Embryonic facial prominence (tissue), 1 donor: ENCODE measurements at regions not wholly inside any gene's neighbourhood (a gene's known extent, or its start where the extent isn't known, plus 50 kb on each side); places are given as distances from the start of the nearest gene placed in this dataset.

Source experiments
- DNase-seq: peaks from one replicate; pipeline ENCODE4 v3.0.0-alpha.2; 2016; ENCODE audit errors: extremely low spot score

GRCh38 chr12:58139894-58140293, 198.5 kb downstream of the ATP23 start:
- DNase-seq: no peak

- no peak for DNase-seq
Observed at GRCh38 chr12:58140395-58140794, 199.0 kb downstream of the ATP23 start.

DNA sequence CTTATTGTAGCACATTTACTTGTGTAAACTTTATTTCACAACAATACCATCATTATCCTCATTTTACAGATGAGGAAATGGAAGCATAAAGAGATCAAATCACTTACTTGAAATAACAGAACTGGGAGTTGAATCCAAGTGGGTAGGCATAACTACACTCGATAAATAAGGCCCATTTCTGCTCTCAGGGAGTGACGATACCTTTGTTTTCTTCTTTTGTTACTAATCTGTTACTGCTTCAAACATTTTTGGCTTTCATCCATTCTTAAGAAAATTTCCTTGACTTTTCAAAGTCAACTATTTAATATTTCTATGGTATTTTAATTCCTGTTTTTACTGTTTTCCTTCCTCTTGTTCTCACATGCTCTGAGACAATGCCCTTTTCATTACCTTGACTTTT, 201.6 kb downstream of the ATP23 start:
- DNase-seq: no peak

DNA sequence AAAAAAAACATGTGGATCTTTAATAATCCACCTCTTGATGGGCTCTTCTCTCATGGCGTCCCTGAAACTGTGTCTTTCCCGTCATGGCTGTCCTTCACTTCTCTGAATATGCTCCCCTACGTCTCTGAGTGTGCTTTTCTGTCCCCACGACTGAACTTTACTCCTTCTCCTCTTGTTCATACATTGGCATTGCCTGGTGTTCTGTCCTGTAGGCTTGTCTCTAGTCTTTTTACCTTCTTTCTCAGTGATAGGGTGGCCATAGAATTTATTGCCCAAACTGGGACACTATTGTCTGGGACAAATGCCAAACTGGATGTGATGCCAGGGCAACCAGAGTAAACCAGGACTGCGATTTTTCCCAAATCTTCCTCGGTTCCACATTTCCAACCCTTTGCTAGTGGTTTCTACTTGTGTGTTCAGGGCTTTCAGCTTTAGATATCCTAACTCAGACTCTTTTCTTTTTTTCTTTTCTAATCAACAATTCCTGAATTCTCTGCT, 202.2 kb downstream of the ATP23 start:
- DNase-seq: no peak

- DNase-seq: no peak
Observed at GRCh38 chr12:58148405-58148804, 207.0 kb downstream of the ATP23 start.

GRCh38 chr12:58148976-58149375, 207.6 kb downstream of the ATP23 start:
- DNase-seq: no peak

DNA sequence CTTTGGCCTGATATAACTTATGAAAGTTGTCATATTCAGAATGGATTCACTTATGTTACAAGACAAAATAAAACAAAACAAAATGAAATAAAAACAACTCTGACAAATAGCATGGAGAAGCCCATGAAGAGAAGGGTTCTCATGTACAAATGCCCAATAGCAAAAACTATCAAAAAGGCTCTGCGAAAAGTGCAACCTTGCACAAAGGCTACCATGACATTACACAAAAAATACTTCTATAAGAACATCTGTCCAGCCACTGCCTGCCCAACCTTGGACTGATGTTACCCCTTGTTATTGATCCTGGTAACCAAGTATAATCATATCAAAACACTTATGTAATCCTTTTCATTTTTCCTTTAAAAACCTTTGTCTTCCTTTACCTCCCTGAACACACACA, 213.0 kb downstream of the ATP23 start:
- DNase-seq: no peak

- no peak for DNase-seq
Observed at GRCh38 chr12:58156697-58157096, 215.3 kb downstream of the ATP23 start.

GRCh38 chr12:58159941-58160340, 218.6 kb downstream of the ATP23 start:
- no peak for DNase-seq

- no peak for DNase-seq
Observed at GRCh38 chr12:58161773-58162172, 220.4 kb downstream of the ATP23 start.

DNA sequence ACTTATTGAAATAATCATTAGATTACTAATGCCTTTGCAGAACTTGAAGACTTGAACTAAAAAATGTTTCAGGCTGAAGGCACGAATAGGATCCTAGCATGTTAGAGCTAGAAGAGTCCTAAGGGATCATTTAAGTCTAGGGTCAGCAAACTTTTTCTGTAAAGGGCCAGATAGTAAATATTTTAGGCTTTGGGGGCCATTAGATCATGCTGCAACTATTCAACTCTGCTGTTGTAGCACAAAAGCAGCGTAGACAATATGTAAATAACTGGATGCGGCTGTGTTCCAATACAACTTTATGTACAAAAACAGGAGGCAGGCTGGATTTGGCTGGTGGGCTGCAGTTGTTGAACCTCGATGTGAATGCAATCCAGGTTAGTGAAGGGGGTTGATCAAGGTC, 221.7 kb downstream of the ATP23 start:
- DNase-seq: no peak

DNA sequence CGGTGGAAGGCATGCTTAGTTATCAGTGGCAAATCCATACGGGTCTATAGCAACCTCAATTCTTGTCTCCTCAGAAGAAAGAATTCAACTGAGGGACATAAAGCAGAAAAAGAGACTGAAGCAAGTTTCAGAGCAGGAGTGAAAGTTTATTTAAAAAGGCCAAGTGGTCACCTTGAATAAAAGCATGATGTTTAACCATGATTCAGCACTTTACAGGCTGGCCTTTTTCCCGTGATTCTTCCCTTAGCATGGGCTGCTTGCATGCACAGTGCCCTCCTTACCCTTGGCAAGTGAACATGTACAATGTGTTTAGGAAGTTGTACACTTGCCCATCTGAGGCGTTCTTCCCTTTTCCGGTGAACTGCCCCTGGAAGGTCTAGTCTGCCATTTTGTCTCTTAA, 225.3 kb downstream of the ATP23 start:
- DNase-seq: no peak

- DNase-seq: no peak
Observed at GRCh38 chr12:58167622-58168021, 226.3 kb downstream of the ATP23 start.

DNA sequence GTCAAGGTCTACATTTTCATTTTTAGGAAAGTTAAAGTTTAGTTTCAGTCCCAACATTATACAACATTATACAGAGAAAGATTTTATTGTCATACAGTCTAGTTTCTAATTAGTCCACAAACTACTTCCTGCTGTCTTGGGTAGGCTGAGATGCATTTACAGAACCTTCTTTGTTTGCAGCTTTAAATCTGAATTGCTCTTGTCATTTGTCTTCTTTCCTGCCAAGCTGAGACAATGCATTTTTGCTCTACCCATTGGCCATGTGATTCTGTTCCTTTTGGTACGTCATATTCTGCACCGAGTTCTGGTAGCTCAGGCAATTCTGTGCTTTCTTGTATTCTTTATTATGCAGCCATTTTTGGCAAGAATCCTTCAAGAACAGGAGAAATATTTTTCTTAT, 228.5 kb downstream of the ATP23 start:
- no peak for DNase-seq

DNA sequence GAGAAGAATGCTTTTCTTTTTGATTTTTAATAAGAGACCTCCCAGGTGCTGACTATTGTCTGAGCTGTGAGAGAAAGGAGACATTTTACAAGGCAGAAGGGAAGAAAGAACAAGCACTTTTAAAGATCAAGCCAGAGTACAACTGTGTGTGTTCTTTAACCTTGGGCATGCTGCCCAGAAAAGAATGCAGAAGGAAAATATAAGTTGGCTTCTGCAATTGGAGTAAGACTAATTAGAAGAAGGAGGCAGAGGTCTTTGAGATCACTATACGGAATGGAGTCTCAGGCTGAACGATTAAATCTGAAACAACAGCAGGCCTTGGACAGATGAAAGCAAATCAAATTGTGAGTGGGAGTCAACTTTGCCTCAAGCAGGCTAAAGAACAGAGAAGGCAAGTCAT, 230.5 kb downstream of the ATP23 start:
- DNase-seq: no peak

- no peak for DNase-seq
Observed at GRCh38 chr12:58172433-58173073, 231.2 kb downstream of the ATP23 start.

GRCh38 chr12:58174316-58174715, 232.9 kb downstream of the ATP23 start:
- no peak for DNase-seq

DNA sequence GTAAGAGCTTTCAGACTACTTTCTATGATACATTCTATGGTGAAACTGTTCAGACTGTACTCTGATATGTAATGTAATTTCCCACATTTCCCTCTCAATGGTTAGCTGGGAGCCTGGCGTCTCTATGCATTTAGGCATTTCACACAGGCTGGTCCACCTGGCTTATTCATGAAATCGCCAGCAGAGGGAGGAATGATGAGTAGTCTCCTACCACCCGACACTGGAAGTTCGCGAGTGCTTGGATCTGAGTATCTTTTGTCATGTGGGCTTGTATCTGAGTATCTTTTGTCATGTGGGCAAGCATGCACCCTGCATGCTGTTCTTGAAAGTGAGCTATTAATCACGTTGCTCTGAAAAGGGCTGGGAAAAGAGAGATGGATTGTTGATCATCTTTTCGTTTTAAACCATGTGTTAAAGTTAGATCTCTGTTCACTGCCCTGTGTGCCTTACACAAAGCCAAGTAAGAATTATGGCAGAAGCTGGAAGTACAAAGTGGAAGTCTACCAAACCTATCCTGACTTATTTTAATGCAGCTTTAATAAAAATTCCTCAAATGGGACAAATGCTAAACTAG, 235.0 kb downstream of the ATP23 start:
- DNase-seq: no peak

GRCh38 chr12:58177366-58177765, 236.0 kb downstream of the ATP23 start:
- DNase-seq: no peak

- DNase-seq: no peak
Observed at GRCh38 chr12:58184212-58184611, 242.8 kb downstream of the ATP23 start.

DNA sequence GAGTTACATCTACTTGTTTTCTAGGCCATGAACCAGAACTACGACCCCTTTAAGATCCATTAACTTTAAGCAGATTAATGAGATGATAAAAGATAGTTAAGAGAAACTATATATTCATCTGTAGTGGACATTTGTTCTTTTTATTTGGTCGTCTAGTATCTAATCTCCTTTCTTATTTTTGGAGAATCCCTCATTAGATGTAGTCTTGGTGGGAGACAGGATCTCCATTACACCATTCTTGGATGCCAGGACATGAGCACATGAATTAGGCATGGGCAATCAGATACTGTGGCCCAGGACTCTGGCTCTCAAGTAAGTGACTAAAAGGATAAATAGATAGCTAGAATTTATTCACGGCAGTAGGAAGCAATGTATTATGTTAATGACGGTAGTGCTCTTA, 245.0 kb downstream of the ATP23 start:
- DNase-seq: no peak

DNA sequence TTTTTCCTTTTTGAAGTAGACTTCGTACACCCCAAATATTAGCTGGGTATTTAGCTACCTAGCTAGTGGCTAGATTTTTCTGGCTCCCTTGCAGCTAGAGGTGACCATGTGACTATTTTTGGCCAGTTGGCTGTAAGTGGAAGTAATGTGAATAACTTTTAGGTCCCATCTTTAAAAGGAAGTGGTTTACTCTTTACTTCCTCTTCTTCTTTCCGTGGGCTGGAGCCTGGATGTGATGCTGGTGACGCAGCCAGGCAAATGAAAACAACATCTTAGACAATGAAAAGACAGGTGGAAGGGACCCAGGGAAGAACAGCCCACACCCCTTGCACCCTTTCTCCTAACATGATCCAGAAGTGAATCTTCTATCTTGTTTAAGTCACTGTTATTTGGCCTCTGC, 245.5 kb downstream of the ATP23 start:
- no peak for DNase-seq

- no peak for DNase-seq
Observed at GRCh38 chr12:58189030-58189429, 247.7 kb downstream of the ATP23 start.

DNA sequence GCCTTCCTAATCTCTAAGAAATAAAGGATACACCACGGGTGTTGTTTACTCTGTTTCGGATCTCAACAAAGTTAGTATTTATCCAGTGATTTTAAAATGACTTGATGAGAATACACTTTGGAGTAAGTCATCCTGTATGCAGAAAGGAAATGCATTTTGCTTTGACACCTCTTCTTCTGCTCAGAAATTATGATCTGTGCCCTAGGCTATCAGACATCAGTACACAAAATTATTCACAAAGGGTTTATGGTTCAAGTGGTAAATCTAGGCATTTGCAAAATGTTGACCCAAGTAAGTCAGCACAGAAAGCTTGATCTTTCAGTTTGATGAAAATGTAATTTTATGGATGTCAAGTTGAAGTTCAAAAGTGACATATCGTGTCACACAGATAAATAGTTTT, 248.5 kb downstream of the ATP23 start:
- no peak for DNase-seq
